HG03378 (cell line): ENCODE measurements at regions not wholly inside any gene's neighbourhood (a gene's known extent, or its start where the extent isn't known, plus 50 kb on each side); places are given as distances from the start of the nearest gene placed in this dataset.

ENCODE experiments used
- ATAC-seq: cut with Tn5 transposase; IDR thresholded peaks from one replicate; pipeline ENCODE4 v1.9.1; 2021; ENCODE audit warnings: mild to moderate bottlenecking, moderate library complexity; ENCODE audit not compliant: unreplicated experiment

GRCh38 chr3:137409584-137409983 is 354.5 kb upstream of the SOX14 start:
- no peak for ATAC-seq

- no peak for ATAC-seq
Measured at GRCh38 chr3:137410028-137410427, 354.1 kb upstream of the SOX14 start.

- ATAC-seq, result no peak
Measured at GRCh38 chr3:137420198-137420995, 343.7 kb upstream of the SOX14 start.

GRCh38 chr3:137438561-137438960 is 325.6 kb upstream of the SOX14 start:
- ATAC-seq, result no peak

GRCh38 chr3:137460944-137461343 is 303.2 kb upstream of the SOX14 start:
- ATAC-seq, result no peak

- ATAC-seq, result no peak
Measured at GRCh38 chr3:137463131-137463530, 301.0 kb upstream of the SOX14 start.

- ATAC-seq, result no peak
Measured at GRCh38 chr3:137464341-137464740, 299.8 kb upstream of the SOX14 start.

- ATAC-seq, result no peak
Measured at GRCh38 chr3:137468446-137468845, 295.7 kb upstream of the SOX14 start.

- no peak for ATAC-seq
Measured at GRCh38 chr3:137469263-137469662, 294.9 kb upstream of the SOX14 start.

GRCh38 chr3:137471130-137471529 is 293.0 kb upstream of the SOX14 start:
- ATAC-seq, result no peak

GRCh38 chr3:137471558-137472204 is 292.4 kb upstream of the SOX14 start:
- no peak for ATAC-seq

GRCh38 chr3:137477614-137478013 is 286.5 kb upstream of the SOX14 start:
- no peak for ATAC-seq

GRCh38 chr3:137509354-137510045 is 254.6 kb upstream of the SOX14 start:
- no peak for ATAC-seq

- ATAC-seq, result no peak
Measured at GRCh38 chr3:137511655-137512054, 252.5 kb upstream of the SOX14 start.

- no peak for ATAC-seq
Measured at GRCh38 chr3:137514853-137515252, 249.3 kb upstream of the SOX14 start.

- ATAC-seq, result no peak
Measured at GRCh38 chr3:137519602-137520001, 244.5 kb upstream of the SOX14 start.

- no peak for ATAC-seq
Measured at GRCh38 chr3:137524751-137525150, 239.4 kb upstream of the SOX14 start.

- ATAC-seq, result no peak
Measured at GRCh38 chr3:137525471-137525870, 238.6 kb upstream of the SOX14 start.

- ATAC-seq, result no peak
Measured at GRCh38 chr3:137542049-137542448, 222.1 kb upstream of the SOX14 start.

- ATAC-seq, result no peak
Measured at GRCh38 chr3:137554242-137554641, 209.9 kb upstream of the SOX14 start.

GRCh38 chr3:137568880-137569279 is 195.2 kb upstream of the SOX14 start:
- no peak for ATAC-seq

- ATAC-seq, result no peak
Measured at GRCh38 chr3:137572931-137573330, 191.2 kb upstream of the SOX14 start.
